Panc1 (cell line): ENCODE measurements at regions not wholly inside any gene's neighbourhood (a gene's known extent, or its start where the extent isn't known, plus 50 kb on each side); places are given as distances from the start of the nearest gene placed in this dataset.

Experiments
- ATAC-seq: fragments of 200-7000 bp; cut with Tn5 transposase; 2 replicates; pipeline ENCODE4 v1.9.1; 2020; ENCODE audit warnings: mild to moderate bottlenecking, moderate library complexity
- BruUV-seq: library from RNA; stranded (reverse); fragments of 400-500 nt; replicated peaks from 2 replicates; lab custom pipeline; 2021; lab: Mats Ljungman, UMichigan
- CTCF ChIA-PET: fragments of 300-600 bp; sonication (Branson Sonifier 250); formaldehyde crosslinking; loops from one replicate; lab custom pipeline; 2022; ENCODE audit warnings: antibody characterized with exemption; lab: Charles Lee
- POLR2A ChIA-PET: fragments of 300-600 bp; sonication (Branson Sonifier 250); formaldehyde crosslinking; loops from one replicate; lab custom pipeline; 2022; ENCODE audit warnings: antibody characterized with exemption; lab: Charles Lee
- DNase-seq: peaks from one replicate; pipeline ENCODE4 v3.0.0-alpha.2; 2010; ENCODE audit warnings: low read depth, low spot score
- H3K27ac ChIP-seq: 2 replicates; pipeline ENCODE4 v1.5.1; 2011; ENCODE audit warnings: mild to moderate bottlenecking, low read length, inconsistent platforms
- H3K27me3 ChIP-seq: fragments of 200-500 bp; sonication (Bioruptor generic); 2 replicates; pipeline ENCODE4 v1.6.0; 2014; ENCODE audit warnings: low read length, inconsistent platforms; ENCODE audit not compliant: control insufficient read depth, insufficient read depth
- H3K36me3 ChIP-seq: fragments of 200-500 bp; sonication (Bioruptor generic); 2 replicates; pipeline ENCODE4 v1.5.1; 2014; ENCODE audit warnings: inconsistent platforms, mild to moderate bottlenecking, low read length, moderate library complexity; ENCODE audit not compliant: control insufficient read depth, insufficient read depth
- H3K4me1 ChIP-seq: 2 replicates; pipeline ENCODE4 v1.5.1; 2011; ENCODE audit warnings: inconsistent platforms, mild to moderate bottlenecking, low read length, moderate library complexity; ENCODE audit not compliant: control insufficient read depth, insufficient read depth
- H3K4me3 ChIP-seq, 2 experiments: 2 replicates each; pipeline ENCODE4 v1.5.1; 2011 to 2012; ENCODE audit warnings: low read depth in 2 of 2, low read length in 2 of 2, mild to moderate bottlenecking in 2 of 2, inconsistent platforms in 1 of 2, moderate library complexity in 1 of 2
- H3K9me3 ChIP-seq: fragments of 200-500 bp; sonication (Bioruptor generic); 2 replicates; pipeline ENCODE4 v1.5.1; 2014; ENCODE audit warnings: low read depth, mild to moderate bottlenecking, inconsistent platforms, low read length, moderate library complexity; ENCODE audit not compliant: control insufficient read depth, insufficient read depth
- POLR2AphosphoS5 ChIP-seq: IDR thresholded peaks from 2 replicates; pipeline ENCODE4 v1.6.1; 2012; ENCODE audit warnings: mild to moderate bottlenecking, low read depth, low read length, moderate library complexity
- SIN3A ChIP-seq: IDR thresholded peaks from 2 replicates; pipeline ENCODE4 v1.6.1; 2012; ENCODE audit warnings: low read depth, mild to moderate bottlenecking, low read length, moderate library complexity, borderline replicate concordance; ENCODE audit not compliant: insufficient read depth
- TCF7L2 ChIP-seq: IDR thresholded peaks from 2 replicates; pipeline ENCODE4 v1.6.1; 2011; ENCODE audit warnings: mild to moderate bottlenecking, low read depth, low read length, inconsistent platforms
- in situ Hi-C: cut with HindIII; loops from 2 replicates; pipeline ENCODE4 v1.10.0; 2016; ENCODE audit warnings: low sequenced_read_pairs, low pct_unique_long_range_greater_than_20kb
- intact Hi-C: fragments of 100-400 bp; cut with micrococcal nuclease; formaldehyde crosslinking; loops from one replicate; pipeline ENCODE4 v1.10.0; 2022; ENCODE audit not compliant: unreplicated experiment
- TF ChIP-seq, protein P1 (sequence below), 2 experiments: IDR thresholded peaks; 2 replicates each; pipeline ENCODE4 v1.6.1; 2011 to 2012; ENCODE audit warnings: low read depth in 2 of 2, control low read depth in 1 of 2, low read length in 1 of 2, mild to moderate bottlenecking in 1 of 2, moderate library complexity in 1 of 2; ENCODE audit not compliant: insufficient read depth in 1 of 2
- TF ChIP-seq, protein P2 (sequence below): fragments of 450-650 bp; IDR thresholded peaks from 2 replicates; pipeline ENCODE4 v1.5.1; 2017; ENCODE audit warnings: mild to moderate bottlenecking

DNA sequence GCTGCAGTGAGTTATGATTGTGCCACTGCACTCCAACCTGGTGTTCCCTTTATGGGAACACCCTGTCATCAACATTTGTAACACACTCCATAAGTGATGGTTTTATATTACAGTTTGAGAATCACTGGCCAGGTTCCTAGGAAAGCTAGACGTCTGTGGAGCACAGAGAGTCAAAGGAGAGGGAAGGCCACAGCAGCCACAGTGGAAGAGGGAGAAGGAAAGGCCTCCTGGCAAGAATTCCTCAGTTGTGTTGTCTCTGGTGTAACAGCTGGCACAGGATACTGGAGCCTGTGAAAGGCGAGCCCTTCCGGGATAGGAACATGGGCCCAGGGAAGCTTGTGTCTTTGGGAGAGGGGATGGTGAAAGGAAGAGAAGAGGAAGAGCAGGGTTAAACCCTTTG lies 360.5 kb upstream of the PIK3C3 start:
- in situ Hi-C loops (no loop called here), intact Hi-C loops (no loop called here)
- Histone ChIP-seq H3K4me3 (no peak overlapping the region), H3K27me3 (no peaks in the 10 kb centered on the region), H3K9me3 (no peaks in the 10 kb centered on the region), H3K4me1 (no peaks in the 10 kb centered on the region), H3K27ac (no peak overlapping the region), H3K36me3 (no peaks in the 10 kb centered on the region)
- DNase-seq, result no peak
- ChIA-PET CTCF (no interaction called here), POLR2A (no interaction called here)
- no peak for ATAC-seq
- BruUV-seq, result no TSS peak
- TF ChIP-seq TCF7L2, result no peak
- TF ChIP-seq, protein P1, sequence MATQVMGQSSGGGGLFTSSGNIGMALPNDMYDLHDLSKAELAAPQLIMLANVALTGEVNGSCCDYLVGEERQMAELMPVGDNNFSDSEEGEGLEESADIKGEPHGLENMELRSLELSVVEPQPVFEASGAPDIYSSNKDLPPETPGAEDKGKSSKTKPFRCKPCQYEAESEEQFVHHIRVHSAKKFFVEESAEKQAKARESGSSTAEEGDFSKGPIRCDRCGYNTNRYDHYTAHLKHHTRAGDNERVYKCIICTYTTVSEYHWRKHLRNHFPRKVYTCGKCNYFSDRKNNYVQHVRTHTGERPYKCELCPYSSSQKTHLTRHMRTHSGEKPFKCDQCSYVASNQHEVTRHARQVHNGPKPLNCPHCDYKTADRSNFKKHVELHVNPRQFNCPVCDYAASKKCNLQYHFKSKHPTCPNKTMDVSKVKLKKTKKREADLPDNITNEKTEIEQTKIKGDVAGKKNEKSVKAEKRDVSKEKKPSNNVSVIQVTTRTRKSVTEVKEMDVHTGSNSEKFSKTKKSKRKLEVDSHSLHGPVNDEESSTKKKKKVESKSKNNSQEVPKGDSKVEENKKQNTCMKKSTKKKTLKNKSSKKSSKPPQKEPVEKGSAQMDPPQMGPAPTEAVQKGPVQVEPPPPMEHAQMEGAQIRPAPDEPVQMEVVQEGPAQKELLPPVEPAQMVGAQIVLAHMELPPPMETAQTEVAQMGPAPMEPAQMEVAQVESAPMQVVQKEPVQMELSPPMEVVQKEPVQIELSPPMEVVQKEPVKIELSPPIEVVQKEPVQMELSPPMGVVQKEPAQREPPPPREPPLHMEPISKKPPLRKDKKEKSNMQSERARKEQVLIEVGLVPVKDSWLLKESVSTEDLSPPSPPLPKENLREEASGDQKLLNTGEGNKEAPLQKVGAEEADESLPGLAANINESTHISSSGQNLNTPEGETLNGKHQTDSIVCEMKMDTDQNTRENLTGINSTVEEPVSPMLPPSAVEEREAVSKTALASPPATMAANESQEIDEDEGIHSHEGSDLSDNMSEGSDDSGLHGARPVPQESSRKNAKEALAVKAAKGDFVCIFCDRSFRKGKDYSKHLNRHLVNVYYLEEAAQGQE (IDR thresholded peaks at IDR 0.05; ENCODE audit: insufficient read depth in 1 of 2, low read depth in 2 of 2, low read length in 1 of 2), result no peak
- no peak for TF ChIP-seq POLR2AphosphoS5
- TF ChIP-seq, protein P2, sequence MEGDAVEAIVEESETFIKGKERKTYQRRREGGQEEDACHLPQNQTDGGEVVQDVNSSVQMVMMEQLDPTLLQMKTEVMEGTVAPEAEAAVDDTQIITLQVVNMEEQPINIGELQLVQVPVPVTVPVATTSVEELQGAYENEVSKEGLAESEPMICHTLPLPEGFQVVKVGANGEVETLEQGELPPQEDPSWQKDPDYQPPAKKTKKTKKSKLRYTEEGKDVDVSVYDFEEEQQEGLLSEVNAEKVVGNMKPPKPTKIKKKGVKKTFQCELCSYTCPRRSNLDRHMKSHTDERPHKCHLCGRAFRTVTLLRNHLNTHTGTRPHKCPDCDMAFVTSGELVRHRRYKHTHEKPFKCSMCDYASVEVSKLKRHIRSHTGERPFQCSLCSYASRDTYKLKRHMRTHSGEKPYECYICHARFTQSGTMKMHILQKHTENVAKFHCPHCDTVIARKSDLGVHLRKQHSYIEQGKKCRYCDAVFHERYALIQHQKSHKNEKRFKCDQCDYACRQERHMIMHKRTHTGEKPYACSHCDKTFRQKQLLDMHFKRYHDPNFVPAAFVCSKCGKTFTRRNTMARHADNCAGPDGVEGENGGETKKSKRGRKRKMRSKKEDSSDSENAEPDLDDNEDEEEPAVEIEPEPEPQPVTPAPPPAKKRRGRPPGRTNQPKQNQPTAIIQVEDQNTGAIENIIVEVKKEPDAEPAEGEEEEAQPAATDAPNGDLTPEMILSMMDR, result no peak

DNA sequence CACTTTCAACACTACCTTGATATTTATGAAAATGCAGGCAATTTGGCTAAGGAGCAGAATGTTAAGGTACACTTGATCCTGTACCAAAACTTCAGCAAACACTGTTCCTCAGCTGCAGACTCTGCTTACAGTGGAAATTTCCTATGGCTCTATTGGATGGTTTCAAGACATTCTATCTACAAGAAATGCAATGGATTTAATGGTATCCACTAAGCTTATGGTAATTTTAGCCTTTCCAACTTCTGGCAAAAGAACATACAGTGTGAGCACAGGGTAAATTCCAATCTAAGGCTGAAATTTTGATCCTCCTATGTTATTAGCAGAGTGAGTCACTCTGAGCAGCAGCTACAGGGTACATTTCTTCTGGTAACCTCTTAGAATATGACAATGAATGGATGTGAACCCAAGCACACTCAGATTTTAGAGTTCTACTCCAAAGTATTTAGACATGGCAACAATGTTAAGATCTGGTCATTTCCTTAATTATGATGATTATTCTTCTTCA lies 361.8 kb upstream of the PIK3C3 start:
- Histone ChIP-seq H3K36me3 (no peaks in the 10 kb centered on the region), H3K4me1 (no peaks in the 10 kb centered on the region), H3K4me3 (no peak overlapping the region), H3K9me3 (no peaks in the 10 kb centered on the region), H3K27ac (no peak overlapping the region), H3K27me3 (no peaks in the 10 kb centered on the region)
- TF ChIP-seq TCF7L2 (no peak), POLR2AphosphoS5 (no peak)
- in situ Hi-C loops (no loop called here), intact Hi-C loops (no loop called here)
- BruUV-seq, result no TSS peak
- POLR2A ChIA-PET, result interaction anchor here (0.6 kb wide), 1 partner anchor 134 kb away, joined by 3 read pairs; no protein-coding TSS in a partner anchor
- CTCF ChIA-PET, result no interaction called here
- DNase-seq, result no peak
- no peak for ATAC-seq

DNA sequence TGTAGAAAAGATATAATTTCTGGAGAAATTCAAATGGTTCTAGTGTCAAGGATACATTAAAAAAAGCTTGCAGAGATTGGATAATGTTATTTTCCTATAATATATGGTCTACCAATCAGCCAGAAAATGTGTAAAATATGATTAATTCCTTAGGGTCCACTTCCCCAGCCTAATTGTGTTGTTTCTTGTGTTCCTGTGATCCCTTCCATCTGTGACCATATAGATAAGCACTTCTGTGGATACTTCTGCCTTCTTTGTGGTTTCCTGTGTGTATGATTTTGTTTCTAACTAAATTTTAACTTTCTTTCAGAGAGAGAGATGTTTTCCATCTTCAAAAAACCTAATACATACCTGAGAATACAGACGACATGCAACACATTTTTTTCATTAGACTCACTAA lies 367.1 kb upstream of the PIK3C3 start:
- TF ChIP-seq SIN3A (no peak), POLR2AphosphoS5 (no peak), TCF7L2 (no peak)
- TF ChIP-seq, protein P1 (IDR thresholded peaks at IDR 0.05; ENCODE audit: insufficient read depth in 1 of 2, low read depth in 2 of 2, low read length in 1 of 2), result no peak
- TF ChIP-seq, protein P2, result no peak
- intact Hi-C loops, result no loop called here
- no peaks in the 10 kb centered on the region for H3K4me1 ChIP-seq
- ATAC-seq (no peak), DNase-seq (no peak)
- no peaks in the 10 kb centered on the region for H3K9me3 ChIP-seq
- in situ Hi-C loops, result no loop called here
- H3K4me3 ChIP-seq, result no peak overlapping the region
- H3K36me3 ChIP-seq, result no peaks in the 10 kb centered on the region
- H3K27me3 ChIP-seq, result no peaks in the 10 kb centered on the region
- BruUV-seq, result no TSS peak
- ChIA-PET POLR2A (no interaction called here), CTCF (no interaction called here)
- H3K27ac ChIP-seq, result no peak overlapping the region
